ENCODE measurements at regions not wholly inside any gene's neighbourhood (a gene's known extent, or its start where the extent isn't known, plus 50 kb on each side); places are given as distances from the start of the nearest gene placed in this dataset.

- TF ChIP-seq CTCF (IDR thresholded peaks at IDR 0.05) (no peak), E2F6 (IDR thresholded peaks at IDR 0.05; ENCODE audit: borderline replicate concordance, low read depth) (no peak), BCL3 (IDR thresholded peaks at IDR 0.05) (no peak), CHD2 (IDR thresholded peaks at IDR 0.05; ENCODE audit: low read length, partially characterized antibody) (no peak), REST (IDR thresholded peaks at IDR 0.05) (no peak), EP300 (IDR thresholded peaks at IDR 0.05) (no peak), ESRRA (IDR thresholded peaks at IDR 0.05; ENCODE audit: borderline replicate concordance, low read length) (no peak), ATOH8 (CRISPR knock-in tag; IDR thresholded peaks at IDR 0.05; ENCODE audit: low read depth) (no peak), RARB (CRISPR knock-in tag; IDR thresholded peaks at IDR 0.05) (no peak), POLR2A (IDR thresholded peaks at IDR 0.05; ENCODE audit: low read length) (no peak), RFX5 (IDR thresholded peaks at IDR 0.05) (no peak)
Measured at GRCh38 chr6:113383701-113384100, 473.4 kb upstream of the MARCKS start.

All from A549 (cell line).